Trophoblast cell (in vitro differentiated cells and primary cell): ENCODE measurements at regions not wholly inside any gene's neighbourhood (a gene's known extent, or its start where the extent isn't known, plus 50 kb on each side); places are given as distances from the start of the nearest gene placed in this dataset.

Experiments
- DNase-seq, 2 donors: peaks; one replicate each; pipeline ENCODE4 v3.0.0-alpha.2; 2016
- H2AFZ ChIP-seq: 2 replicates; pipeline ENCODE4 v1.6.1; 2013; ENCODE audit warnings: low read length, moderate library complexity, mild to moderate bottlenecking; ENCODE audit not compliant: insufficient read depth, poor library complexity
- H2AK5ac ChIP-seq: 2 replicates; pipeline ENCODE4 v1.6.1; 2013; ENCODE audit warnings: mild to moderate bottlenecking, low read length
- H2BK120ac ChIP-seq: 2 replicates; pipeline ENCODE4 v1.6.1; 2013; ENCODE audit warnings: low read length, mild to moderate bottlenecking, moderate library complexity; ENCODE audit not compliant: insufficient read depth, poor library complexity
- H2BK12ac ChIP-seq: 2 replicates; pipeline ENCODE4 v1.6.1; 2013; ENCODE audit warnings: mild to moderate bottlenecking, low read length, moderate library complexity
- H2BK5ac ChIP-seq: 2 replicates; pipeline ENCODE4 v1.6.1; 2013; ENCODE audit warnings: low read length, low read depth, moderate library complexity, mild to moderate bottlenecking; ENCODE audit not compliant: poor library complexity
- H3K14ac ChIP-seq: 2 replicates; pipeline ENCODE4 v1.6.1; 2013; ENCODE audit warnings: mild to moderate bottlenecking, low read length
- H3K18ac ChIP-seq: 2 replicates; pipeline ENCODE4 v1.6.1; 2013; ENCODE audit warnings: mild to moderate bottlenecking, low read length
- H3K23ac ChIP-seq: 2 replicates; pipeline ENCODE4 v1.6.1; 2013; ENCODE audit warnings: low read length
- H3K27ac ChIP-seq: 2 replicates; pipeline ENCODE4 v1.5.1; 2013; ENCODE audit warnings: low read depth, mild to moderate bottlenecking, inconsistent platforms, low read length, moderate library complexity
- H3K27me3 ChIP-seq: 2 replicates; pipeline ENCODE4 v1.6.1; 2013; ENCODE audit warnings: inconsistent platforms, mild to moderate bottlenecking, low read length, moderate library complexity; ENCODE audit not compliant: insufficient read depth
- H3K36me3 ChIP-seq, 2 experiments: 1 replicate in 1 of 2; 2 replicates in 1 of 2; pipeline ENCODE4 v1.6.1; 2013; ENCODE audit warnings: low read length in 2 of 2, mild to moderate bottlenecking in 2 of 2, moderate library complexity in 1 of 2; ENCODE audit not compliant: insufficient read depth in 2 of 2, control insufficient read depth in 1 of 2
- H3K4ac ChIP-seq: 2 replicates; pipeline ENCODE4 v1.6.1; 2013; ENCODE audit warnings: low read depth, mild to moderate bottlenecking, low read length, moderate library complexity
- H3K4me1 ChIP-seq, 2 experiments: 1 replicate in 1 of 2; 2 replicates in 1 of 2; pipeline ENCODE4 v1.6.1; 2013; ENCODE audit warnings: low read length in 2 of 2, mild to moderate bottlenecking in 2 of 2, moderate library complexity in 1 of 2; ENCODE audit not compliant: insufficient read depth in 2 of 2, control insufficient read depth in 1 of 2
- H3K4me2 ChIP-seq: 2 replicates; pipeline ENCODE4 v1.6.1; 2013; ENCODE audit warnings: inconsistent platforms, mild to moderate bottlenecking, low read length, moderate library complexity
- H3K4me3 ChIP-seq: 2 replicates; pipeline ENCODE4 v1.5.1; 2013; ENCODE audit warnings: mild to moderate bottlenecking, low read depth, low read length, inconsistent platforms
- H3K79me1 ChIP-seq: one replicate; pipeline ENCODE4 v1.6.1; 2013; ENCODE audit warnings: low read length
- H3K79me2 ChIP-seq: 2 replicates; pipeline ENCODE4 v1.6.1; 2013; ENCODE audit warnings: low read length, mild to moderate bottlenecking; ENCODE audit not compliant: control insufficient read depth, insufficient read depth, poor library complexity
- H3K9ac ChIP-seq: 2 replicates; pipeline ENCODE4 v1.6.1; 2013; ENCODE audit warnings: mild to moderate bottlenecking, low read length
- H3K9me3 ChIP-seq: 2 replicates; pipeline ENCODE4 v1.6.1; 2013; ENCODE audit warnings: low read depth, mild to moderate bottlenecking, control low read depth, inconsistent platforms, low read length; ENCODE audit not compliant: insufficient read depth
- H4K12ac ChIP-seq: 2 replicates; pipeline ENCODE4 v1.6.1; 2013; ENCODE audit warnings: low read depth, mild to moderate bottlenecking, low read length, moderate library complexity
- H4K8ac ChIP-seq: 2 replicates; pipeline ENCODE4 v1.6.1; 2013; ENCODE audit warnings: low read depth, mild to moderate bottlenecking, low read length, moderate library complexity
- H4K91ac ChIP-seq: one replicate; pipeline ENCODE4 v1.6.1; 2013; ENCODE audit warnings: low read depth, mild to moderate bottlenecking, low read length, moderate library complexity
- WGBS: extraction: QIAGEN DNeasy Blood & Tissue Kit; methylation state at CpG from one replicate; pipeline ENCODE4 v1.1.7; 2013; ENCODE audit warnings: missing lambda C conversion rate; ENCODE audit not compliant: insufficient read length, insufficient coverage; ENCODE audit errors: extremely low coverage; 5-methylcytosine and 5-hydroxymethylcytosine counted together

DNA sequence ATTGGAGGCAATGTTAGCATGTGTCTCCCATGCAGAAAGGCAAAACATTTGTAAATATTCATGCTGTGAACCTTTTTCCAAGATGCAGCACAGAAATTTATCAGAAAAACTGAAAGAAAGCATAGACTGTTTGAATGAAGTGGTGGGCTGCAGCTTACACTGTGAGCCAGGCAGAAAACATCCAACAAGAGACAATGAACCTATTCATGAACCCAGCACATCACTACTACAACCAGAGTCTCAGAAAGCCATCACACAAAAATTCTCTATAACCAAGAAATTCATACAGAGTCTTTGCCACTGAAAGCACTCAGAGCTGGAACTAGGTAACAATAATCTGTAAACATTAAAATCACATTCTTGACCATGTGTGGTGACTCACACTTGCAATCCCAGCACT lies 448.9 kb downstream of the UQCRFS1 start:
- Histone ChIP-seq H2BK120ac (no peak overlapping the region), H3K14ac (no peak overlapping the region), H2AFZ (no peak overlapping the region), H3K27ac (no peak overlapping the region), H2BK5ac (no peak overlapping the region), H3K4me3 (no peak overlapping the region), H3K23ac (no peak overlapping the region), H2BK12ac (no peak overlapping the region), H3K9ac (no peak overlapping the region), H3K18ac (no peak overlapping the region), H3K4me1 (no peaks in the 10 kb centered on the region), H4K12ac (no peak overlapping the region), H2AK5ac (no peak overlapping the region), H3K9me3 (no peaks in the 10 kb centered on the region), H3K79me1 (no peaks in the 10 kb centered on the region), H3K27me3 (no peaks in the 10 kb centered on the region), H3K36me3 (no peaks in the 10 kb centered on the region), H3K79me2 (no peaks in the 10 kb centered on the region), H4K8ac (no peak overlapping the region), H3K4ac (no peak overlapping the region), H3K4me2 (no peak overlapping the region), H4K91ac (no peak overlapping the region)
- no peak for DNase-seq

GRCh38 chr19:28746478-28746877 lies 466.5 kb downstream of the UQCRFS1 start:
- no peaks in the 10 kb centered on the region for H3K79me1 ChIP-seq
- H2AK5ac ChIP-seq = no peak overlapping the region

DNA sequence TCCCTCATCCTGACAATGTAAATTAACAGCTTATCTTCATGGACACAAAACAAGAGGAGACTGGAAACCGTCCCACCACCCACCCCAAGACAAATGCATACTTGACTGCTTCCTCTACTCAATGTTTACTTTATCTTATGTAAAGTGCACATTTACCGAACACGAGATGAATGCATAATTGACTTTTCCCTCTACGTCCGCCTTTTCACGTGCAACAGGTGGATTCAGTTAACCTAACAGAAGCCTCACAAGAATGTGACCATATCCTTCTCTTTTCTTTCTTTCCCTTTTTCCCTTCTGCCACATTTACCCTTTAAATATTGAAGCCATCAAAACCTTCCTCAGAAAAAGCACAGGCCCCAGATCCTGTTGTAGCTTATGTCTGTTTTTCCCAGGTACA lies 468.0 kb downstream of the UQCRFS1 start:
- Histone ChIP-seq H3K27ac (no peak overlapping the region), H3K36me3 (no peaks in the 10 kb centered on the region), H3K79me1 (no peaks in the 10 kb centered on the region), H2AK5ac (no peak overlapping the region), H2AFZ (no peak overlapping the region), H3K4me1 (no peaks in the 10 kb centered on the region), H3K18ac (no peak overlapping the region), H3K4me3 (no peak overlapping the region), H3K9ac (no peak overlapping the region), H3K23ac (no peak overlapping the region), H2BK5ac (no peak overlapping the region), H3K4ac (no peak overlapping the region), H4K12ac (no peak overlapping the region), H3K14ac (no peak overlapping the region), H3K9me3 (peaks cover 2% of the 10 kb centered on the region), H2BK120ac (no peak overlapping the region), H4K8ac (no peak overlapping the region), H3K79me2 (no peaks in the 10 kb centered on the region), H2BK12ac (no peak overlapping the region), H3K4me2 (no peak overlapping the region), H4K91ac (no peak overlapping the region), H3K27me3 (no peaks in the 10 kb centered on the region)
- no CpG with 5 or more reads among the region's 6 CpGs for WGBS
- no peak for DNase-seq

More at GRCh38 chr19:28746478-28746877, 466.5 kb downstream of the UQCRFS1 start:
- H2BK120ac ChIP-seq = no peak overlapping the region
- H3K4ac ChIP-seq = no peak overlapping the region
- no peaks in the 10 kb centered on the region for H3K79me2 ChIP-seq
- WGBS = no CpG with 5 or more reads among the region's 2 CpGs
- no peaks in the 10 kb centered on the region for H3K27me3 ChIP-seq
- no peaks in the 10 kb centered on the region for H3K4me1 ChIP-seq
- H3K27ac ChIP-seq = no peak overlapping the region
- H2BK5ac ChIP-seq = no peak overlapping the region
- H2AFZ ChIP-seq = no peak overlapping the region
- H4K91ac ChIP-seq = no peak overlapping the region
- no peak overlapping the region for H4K12ac ChIP-seq
- H4K8ac ChIP-seq = no peak overlapping the region
- H3K9ac ChIP-seq = no peak overlapping the region
- no peak overlapping the region for H3K14ac ChIP-seq
- H3K4me3 ChIP-seq = no peak overlapping the region
- H3K36me3 ChIP-seq = no peaks in the 10 kb centered on the region
- H3K18ac ChIP-seq = no peak overlapping the region
- no peak overlapping the region for H3K4me2 ChIP-seq
- DNase-seq = no peak
- no peak overlapping the region for H2BK12ac ChIP-seq
- H3K23ac ChIP-seq = no peak overlapping the region
- H3K9me3 ChIP-seq = peaks cover 2% of the 10 kb centered on the region

DNA sequence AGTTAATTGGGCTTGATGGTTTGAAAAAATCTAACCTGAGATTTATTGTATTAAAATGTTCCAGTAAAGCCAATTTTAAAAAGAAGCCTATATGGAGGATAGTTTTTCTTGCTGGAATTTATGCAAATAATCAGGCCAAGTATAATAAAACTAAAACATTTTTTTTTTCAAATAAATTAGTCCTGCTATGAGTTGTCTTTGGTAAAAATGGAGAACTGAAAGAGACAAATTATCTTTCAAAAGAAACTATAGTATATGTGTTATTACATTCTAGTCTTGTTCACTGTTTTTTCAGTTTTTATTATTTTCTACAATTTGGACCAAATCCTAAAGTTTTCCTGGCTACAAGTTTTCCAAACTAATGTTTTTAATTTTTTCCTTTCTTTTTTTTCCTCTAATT lies 468.9 kb downstream of the UQCRFS1 start:
- Histone ChIP-seq H3K18ac (no peak overlapping the region), H3K4me3 (no peak overlapping the region), H4K12ac (no peak overlapping the region), H3K9ac (no peak overlapping the region), H3K36me3 (no peaks in the 10 kb centered on the region), H3K27me3 (no peaks in the 10 kb centered on the region), H3K23ac (no peak overlapping the region), H3K79me2 (no peaks in the 10 kb centered on the region), H3K9me3 (no peaks in the 10 kb centered on the region), H3K4ac (no peak overlapping the region), H2AFZ (no peak overlapping the region), H3K4me2 (no peak overlapping the region), H3K27ac (no peak overlapping the region), H3K4me1 (no peaks in the 10 kb centered on the region), H4K8ac (no peak overlapping the region), H2AK5ac (no peak overlapping the region), H2BK120ac (no peak overlapping the region), H2BK12ac (no peak overlapping the region), H3K79me1 (no peaks in the 10 kb centered on the region), H2BK5ac (no peak overlapping the region), H3K14ac (no peak overlapping the region), H4K91ac (no peak overlapping the region)
- no peak for DNase-seq
